Tibial artery (tissue), 4 donors: ENCODE measurements at regions not wholly inside any gene's neighbourhood (a gene's known extent, or its start where the extent isn't known, plus 50 kb on each side); places are given as distances from the start of the nearest gene placed in this dataset.

ENCODE experiments used
- DNase-seq, 2 donors: peaks; one replicate each; pipeline ENCODE4 v3.0.0-alpha.2; 2019
- H3K27ac ChIP-seq, 2 donors: fragments of 200-600 bp; sonication (generic) in 1 of 2; 1 replicate in 1 of 2; 2 replicates in 1 of 2; pipeline ENCODE4 v1.5.1; 2018 to 2019; ENCODE audit warnings: mild to moderate bottlenecking in 1 of 2
- H3K27me3 ChIP-seq, 2 donors: fragments of 200-600 bp; sonication (generic) in 1 of 2; one replicate each; pipeline versions ENCODE4 v1.5.1 to v1.6.0; 2016 to 2019
- H3K36me3 ChIP-seq, 3 donors: fragments of 200-600 bp; sonication (generic) in 2 of 3; one replicate each; pipeline ENCODE4 v1.5.1; 2016 to 2019; ENCODE audit warnings: mild to moderate bottlenecking in 2 of 3
- H3K4me1 ChIP-seq, 4 donors: fragments of 200-600 bp; sonication (generic) in 2 of 4; 1 replicate in 3 of 4; 2 replicates in 1 of 4; pipeline ENCODE4 v1.5.1; 2016 to 2019
- H3K4me3 ChIP-seq, 2 donors: fragments of 200-600 bp; sonication (generic) in 1 of 2; 1 replicate in 1 of 2; 2 replicates in 1 of 2; pipeline ENCODE4 v1.5.1; 2018 to 2019; ENCODE audit warnings: mild to moderate bottlenecking in 2 of 2
- H3K9me3 ChIP-seq, 3 donors: fragments of 200-600 bp; sonication (generic) in 1 of 3; one replicate each; pipeline ENCODE4 v1.5.1; 2016 to 2019
- intact Hi-C: fragments of 100-400 bp; cut with DNase I; formaldehyde crosslinking; loops from one replicate; pipeline ENCODE4 v1.15.0; 2023; ENCODE audit warnings: low total_unique reads
- TF ChIP-seq, protein P1 (sequence below), 2 experiments: fragments of 200-600 bp in 1 of 2; fragments of 450-650 bp in 1 of 2; IDR thresholded peaks; one replicate each; pipeline ENCODE4 v1.5.1; 2017 to 2019; ENCODE audit warnings: antibody characterized with exemption in 2 of 2, mild to moderate bottlenecking in 1 of 2, moderate library complexity in 1 of 2

- no peak overlapping the region for H3K4me3 ChIP-seq
- H3K4me1 ChIP-seq: peaks cover 0 to 33% (median 9%) of the 10 kb centered on the region in 4 donors
- peak overlapping the region; percentile 24 to 41 for H3K27ac ChIP-seq
- H3K9me3 ChIP-seq: no peaks in the 10 kb centered on the region
- H3K27me3 ChIP-seq: no peaks in the 10 kb centered on the region
- DNase-seq: peak in 1 of 2 donors; percentile 69
- H3K36me3 ChIP-seq: no peaks in the 10 kb centered on the region
- intact Hi-C loops: no loop called here
- TF ChIP-seq, protein P1, sequence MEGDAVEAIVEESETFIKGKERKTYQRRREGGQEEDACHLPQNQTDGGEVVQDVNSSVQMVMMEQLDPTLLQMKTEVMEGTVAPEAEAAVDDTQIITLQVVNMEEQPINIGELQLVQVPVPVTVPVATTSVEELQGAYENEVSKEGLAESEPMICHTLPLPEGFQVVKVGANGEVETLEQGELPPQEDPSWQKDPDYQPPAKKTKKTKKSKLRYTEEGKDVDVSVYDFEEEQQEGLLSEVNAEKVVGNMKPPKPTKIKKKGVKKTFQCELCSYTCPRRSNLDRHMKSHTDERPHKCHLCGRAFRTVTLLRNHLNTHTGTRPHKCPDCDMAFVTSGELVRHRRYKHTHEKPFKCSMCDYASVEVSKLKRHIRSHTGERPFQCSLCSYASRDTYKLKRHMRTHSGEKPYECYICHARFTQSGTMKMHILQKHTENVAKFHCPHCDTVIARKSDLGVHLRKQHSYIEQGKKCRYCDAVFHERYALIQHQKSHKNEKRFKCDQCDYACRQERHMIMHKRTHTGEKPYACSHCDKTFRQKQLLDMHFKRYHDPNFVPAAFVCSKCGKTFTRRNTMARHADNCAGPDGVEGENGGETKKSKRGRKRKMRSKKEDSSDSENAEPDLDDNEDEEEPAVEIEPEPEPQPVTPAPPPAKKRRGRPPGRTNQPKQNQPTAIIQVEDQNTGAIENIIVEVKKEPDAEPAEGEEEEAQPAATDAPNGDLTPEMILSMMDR (IDR thresholded peaks at IDR 0.05): no peak
Measured at GRCh38 chr5:123696921-123697341, 185.0 kb downstream of the CSNK1G3 start.

DNA sequence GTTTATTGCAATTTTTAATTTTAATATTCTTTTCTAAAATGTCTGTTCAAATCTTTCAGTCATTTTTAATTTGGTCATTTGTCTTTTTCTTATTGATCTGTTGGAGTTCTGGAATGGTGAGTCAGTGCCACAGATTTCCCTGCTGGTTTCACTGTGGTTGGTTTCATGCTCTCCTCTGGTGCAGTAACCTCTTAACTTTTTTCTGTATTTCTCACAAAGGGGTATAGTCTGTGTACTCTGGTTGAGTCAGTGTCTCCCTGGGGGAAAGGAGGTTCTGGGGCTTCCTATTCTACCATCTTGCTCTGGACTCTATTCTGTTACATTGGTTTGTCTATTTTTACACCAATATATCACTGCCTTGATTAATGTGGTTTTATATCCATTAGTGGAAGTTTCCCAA is 178.8 kb downstream of the CSNK1G3 start:
- Histone ChIP-seq H3K27me3 (no peaks in the 10 kb centered on the region), H3K9me3 (peaks cover 0 to 1% (median 0%) of the 10 kb centered on the region in 3 donors), H3K4me3 (no peak overlapping the region), H3K36me3 (no peaks in the 10 kb centered on the region), H3K4me1 (no peaks in the 10 kb centered on the region), H3K27ac (no peak overlapping the region)
- intact Hi-C loops: no loop called here
- DNase-seq: no peak
- TF ChIP-seq, protein P1 (IDR thresholded peaks at IDR 0.05): no peak

DNA sequence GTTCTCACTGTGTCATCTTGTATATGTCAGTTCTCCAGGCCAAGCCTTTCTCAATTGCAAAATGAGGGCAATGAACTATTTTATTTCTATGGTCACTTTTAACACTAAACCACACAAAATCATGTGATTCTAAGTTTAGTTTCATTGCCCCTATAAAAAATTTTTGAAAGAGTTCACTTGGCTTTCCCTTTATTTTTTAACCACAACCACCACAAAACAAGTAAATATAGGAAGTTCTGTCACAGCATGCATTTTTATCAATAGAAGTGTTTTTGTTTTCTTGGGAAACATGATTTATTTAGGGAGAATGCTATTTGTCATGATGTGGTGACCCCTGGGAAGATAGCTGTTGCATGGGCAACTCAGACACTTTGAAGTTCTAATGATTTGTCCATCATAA is 169.1 kb downstream of the CSNK1G3 start:
- DNase-seq: no peak
- intact Hi-C loops: no loop called here
- no peaks in the 10 kb centered on the region for H3K36me3 ChIP-seq
- H3K9me3 ChIP-seq: peaks cover 0 to 26% (median 13%) of the 10 kb centered on the region in 3 donors
- TF ChIP-seq, protein P1 (IDR thresholded peaks at IDR 0.05): no peak
- H3K27ac ChIP-seq: no peak overlapping the region
- no peaks in the 10 kb centered on the region for H3K4me1 ChIP-seq
- no peaks in the 10 kb centered on the region for H3K27me3 ChIP-seq
- no peak overlapping the region for H3K4me3 ChIP-seq

GRCh38 chr5:123673107-123673506 is 161.1 kb downstream of the CSNK1G3 start:
- Histone ChIP-seq H3K27ac (no peak overlapping the region), H3K4me1 (peaks cover 0 to 5% (median 2%) of the 10 kb centered on the region in 4 donors), H3K27me3 (no peaks in the 10 kb centered on the region), H3K9me3 (no peaks in the 10 kb centered on the region), H3K36me3 (no peaks in the 10 kb centered on the region), H3K4me3 (no peak overlapping the region)
- intact Hi-C loops: no loop called here
- TF ChIP-seq, protein P1 (IDR thresholded peaks at IDR 0.05): no peak
- no peak for DNase-seq

DNA sequence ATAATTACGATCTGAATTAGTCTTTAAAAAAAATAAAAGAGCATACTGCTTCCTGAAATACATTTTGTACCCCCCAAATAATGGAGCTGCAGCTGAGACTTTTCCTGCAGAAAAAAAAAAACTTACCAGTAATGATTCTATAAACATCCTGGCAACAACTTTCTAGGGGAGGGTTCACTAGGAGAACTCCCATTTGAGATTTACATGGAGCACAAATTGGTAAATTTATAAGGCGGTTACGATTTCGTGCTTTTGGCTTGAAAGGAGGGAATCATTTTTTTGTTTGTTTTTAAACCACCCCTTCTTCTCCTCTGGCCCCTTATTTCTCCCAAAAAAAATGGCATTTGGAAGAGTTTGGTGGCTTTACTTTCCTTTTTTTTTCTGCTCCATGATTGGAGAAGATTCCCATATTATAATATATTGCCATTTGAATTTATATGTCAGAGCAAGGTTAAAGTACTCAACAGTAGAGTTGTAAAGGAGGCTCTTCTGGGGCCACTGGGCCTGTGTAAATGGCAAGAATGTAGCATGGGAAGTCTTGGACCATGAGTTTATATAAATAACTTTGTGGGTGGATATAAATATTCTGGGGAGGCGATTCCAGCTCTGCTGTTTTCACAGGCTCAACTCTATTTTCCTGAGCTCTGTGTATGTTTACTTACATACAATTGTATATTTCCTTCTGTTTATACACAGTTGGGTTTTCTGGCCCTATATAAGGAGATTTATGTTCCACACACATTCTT is 159.9 kb downstream of the CSNK1G3 start:
- no peak for DNase-seq
- intact Hi-C loops: no loop called here
- Histone ChIP-seq H3K4me1 (peaks cover 0 to 5% (median 2%) of the 10 kb centered on the region in 4 donors), H3K4me3 (no peak overlapping the region), H3K36me3 (no peaks in the 10 kb centered on the region), H3K27ac (no peak overlapping the region), H3K9me3 (no peaks in the 10 kb centered on the region), H3K27me3 (no peaks in the 10 kb centered on the region)
- TF ChIP-seq, protein P1 (IDR thresholded peaks at IDR 0.05): no peak
